Activated T-cell treated with anti-CD3 and anti-CD28 coated beads, Interleukin-2, amount 50 U/mL, for 72 hours (primary cell): ENCODE measurements at regions not wholly inside any gene's neighbourhood (a gene's known extent, or its start where the extent isn't known, plus 50 kb on each side); places are given as distances from the start of the nearest gene placed in this dataset.

ENCODE experiments used
- ATAC-seq, 2 donors: fragments of 150-1000 bp; cut with Tn5 transposase; replicated peaks in 1 of 2; 2 replicates each; pipeline ENCODE4 v1.10.0; 2021; ENCODE audit warnings: moderate library complexity in 2 of 2, mild to moderate bottlenecking in 1 of 2
- DNase-seq, 2 donors: peaks; one replicate each; pipeline ENCODE4 v3.0.0; 2021 to 2022; ENCODE audit warnings: mixed read lengths in 1 of 2
- H3K27ac Mint-ChIP-seq: one replicate; pipeline ENCODE4 v1.8.0; 2022; ENCODE audit warnings: mild to moderate bottlenecking, moderate library complexity, mixed read lengths
- H3K27me3 Mint-ChIP-seq: one replicate; pipeline ENCODE4 v1.8.0; 2022; ENCODE audit warnings: low read depth, mixed read lengths
- H3K36me3 Mint-ChIP-seq, 2 donors: one replicate each; pipeline ENCODE4 v1.8.0; 2022; ENCODE audit warnings: mixed read lengths in 2 of 2, mild to moderate bottlenecking in 1 of 2; ENCODE audit not compliant: insufficient read depth in 2 of 2
- H3K4me1 Mint-ChIP-seq: one replicate; pipeline ENCODE4 v1.8.0; 2022; ENCODE audit warnings: low read depth, mixed read lengths
- H3K4me3 Mint-ChIP-seq, 2 donors: one replicate each; pipeline ENCODE4 v1.8.0; 2022; ENCODE audit warnings: mild to moderate bottlenecking in 2 of 2, mixed read lengths in 2 of 2, moderate library complexity in 2 of 2
- H3K9me3 Mint-ChIP-seq, 2 donors: one replicate each; pipeline ENCODE4 v1.8.0; 2022; ENCODE audit warnings: mixed read lengths in 2 of 2

DNA sequence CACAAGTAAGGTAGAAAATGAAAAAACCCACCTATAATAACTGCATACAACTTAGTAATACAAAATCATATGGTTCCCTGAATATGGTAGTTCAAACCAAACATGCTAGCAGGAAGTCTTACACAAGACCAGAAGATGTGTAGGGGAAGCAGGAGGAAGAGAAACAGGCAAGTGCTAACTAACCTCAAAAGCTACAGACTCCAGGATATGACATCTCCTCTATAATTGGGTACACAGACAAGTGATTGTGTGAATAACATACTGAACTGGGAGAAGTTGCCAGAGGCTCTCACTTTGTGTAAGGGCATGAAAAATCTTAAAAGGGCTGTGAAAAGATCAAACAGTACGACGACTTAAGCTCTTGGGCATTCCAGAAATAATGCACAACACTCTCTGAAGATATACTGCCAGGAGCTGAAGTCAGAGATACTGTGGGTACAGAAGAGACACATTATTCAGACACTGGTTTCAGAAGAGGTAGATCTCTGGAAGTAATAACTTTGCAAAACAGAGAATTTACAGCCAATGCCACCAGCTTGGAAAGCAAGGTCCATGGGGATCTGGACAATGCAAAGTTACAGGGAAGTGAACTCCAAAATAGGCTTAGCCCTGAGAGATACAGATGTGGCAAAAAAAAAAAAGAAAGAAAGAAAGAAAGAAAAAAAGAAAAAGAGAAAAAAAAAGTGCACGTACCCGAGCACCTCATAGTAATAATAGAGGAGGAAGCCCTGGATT lies 767.2 kb downstream of the TNS3 start:
- Mint-ChIP-seq H3K4me3 (no peak overlapping the region), H3K4me1 (no peaks in the 10 kb centered on the region), H3K27me3 (no peaks in the 10 kb centered on the region), H3K9me3 (peaks cover 0 to 9% of the 10 kb centered on the region in 2 donors), H3K27ac (no peak overlapping the region), H3K36me3 (no peaks in the 10 kb centered on the region)
- DNase-seq (no peak), ATAC-seq (no peak)

DNA sequence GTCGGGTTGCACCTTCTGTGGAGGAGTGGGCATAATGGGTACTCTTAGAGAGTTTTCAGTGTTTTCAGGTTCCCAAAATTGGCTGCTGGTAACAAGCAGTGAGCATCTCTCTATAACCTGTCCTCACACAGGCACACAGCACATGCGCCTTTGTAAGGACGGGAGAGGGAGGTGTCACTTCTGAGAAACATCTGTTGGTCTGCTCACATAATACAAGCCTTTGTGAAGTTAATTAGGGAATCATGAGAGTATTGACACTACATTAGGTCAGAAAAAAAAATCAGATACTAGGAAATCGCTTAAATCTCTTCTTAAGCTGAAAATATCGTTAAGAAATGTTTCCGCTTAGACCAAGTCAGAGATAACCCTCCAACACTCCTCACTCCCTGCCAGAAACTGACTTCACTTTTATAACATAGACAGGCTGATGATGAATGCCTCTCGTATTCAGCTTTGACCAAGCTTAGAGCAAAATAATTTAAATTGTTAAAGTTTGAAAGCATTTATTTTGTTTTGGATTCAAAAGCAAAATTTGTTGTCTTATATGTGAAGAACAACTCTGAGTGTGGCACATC lies 769.7 kb downstream of the TNS3 start:
- DNase-seq, result no peak
- Mint-ChIP-seq H3K27me3 (no peaks in the 10 kb centered on the region), H3K4me3 (no peak overlapping the region), H3K9me3 (peaks cover 7% of the 10 kb centered on the region in 2 donors), H3K27ac (no peak overlapping the region), H3K4me1 (no peaks in the 10 kb centered on the region), H3K36me3 (peaks cover 0 to 2% of the 10 kb centered on the region in 2 donors)
- no peak for ATAC-seq

DNA sequence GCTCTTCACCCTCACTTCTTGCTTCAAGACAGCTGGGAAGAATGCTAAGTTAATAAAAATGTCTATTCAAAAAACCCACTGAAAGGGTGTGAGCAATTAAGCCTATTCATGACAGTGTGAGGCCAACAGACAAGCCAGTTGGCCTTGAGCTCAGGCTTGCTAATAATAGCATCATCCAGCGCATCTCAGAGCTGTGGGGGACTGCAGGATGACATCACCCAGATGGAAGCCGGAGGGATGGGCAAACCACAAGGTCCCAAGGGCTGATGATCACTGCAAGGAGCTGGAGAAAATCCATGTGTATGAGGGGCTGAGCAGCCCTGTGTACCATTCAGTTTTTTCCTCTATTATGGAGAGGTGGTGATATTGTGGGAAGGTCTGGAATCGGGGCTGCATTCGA lies 770.4 kb downstream of the TNS3 start:
- DNase-seq, result no peak
- H3K4me1 Mint-ChIP-seq, result no peaks in the 10 kb centered on the region

GRCh38 chr7:46810986-46811385 lies 770.9 kb downstream of the TNS3 start:
- Mint-ChIP-seq H3K36me3 (peaks cover 0 to 2% of the 10 kb centered on the region in 2 donors), H3K27me3 (no peaks in the 10 kb centered on the region), H3K27ac (no peak overlapping the region), H3K4me3 (no peak overlapping the region), H3K4me1 (no peaks in the 10 kb centered on the region), H3K9me3 (peaks cover 7 to 10% of the 10 kb centered on the region in 2 donors)
- ATAC-seq (no peak), DNase-seq (no peak)

More for the DNA sequence above, 770.4 kb downstream of the TNS3 start:
- Mint-ChIP-seq H3K27ac (no peak overlapping the region), H3K4me3 (no peak overlapping the region), H3K9me3 (peaks cover 7 to 10% of the 10 kb centered on the region in 2 donors), H3K36me3 (peaks cover 0 to 2% of the 10 kb centered on the region in 2 donors), H3K27me3 (no peaks in the 10 kb centered on the region)
- ATAC-seq, result no peak

DNA sequence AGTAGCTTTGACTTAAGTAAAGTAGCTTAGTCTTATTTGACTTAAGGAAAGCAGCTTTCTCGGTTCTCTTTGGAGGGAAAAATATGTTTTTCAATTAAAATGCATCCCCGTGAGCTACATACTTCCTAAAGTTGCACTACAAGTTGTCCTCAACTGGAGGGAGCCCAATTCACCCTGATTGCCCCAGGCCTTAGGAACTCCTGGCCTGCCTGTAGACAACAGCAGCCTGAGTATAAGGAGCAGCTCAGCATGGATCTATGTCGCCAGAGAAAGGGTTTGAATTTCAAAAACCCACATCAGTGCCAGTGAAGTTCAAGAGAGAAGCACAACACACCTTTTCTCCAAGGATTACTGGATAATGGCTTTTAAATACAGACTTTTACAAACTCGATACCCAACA lies 772.0 kb downstream of the TNS3 start:
- Mint-ChIP-seq H3K9me3 (peaks cover 7 to 12% of the 10 kb centered on the region in 2 donors), H3K4me3 (no peak overlapping the region), H3K27ac (no peak overlapping the region), H3K4me1 (no peaks in the 10 kb centered on the region), H3K36me3 (peaks cover 0 to 3% of the 10 kb centered on the region in 2 donors), H3K27me3 (no peaks in the 10 kb centered on the region)
- no peak for ATAC-seq
- DNase-seq, result no peak

DNA sequence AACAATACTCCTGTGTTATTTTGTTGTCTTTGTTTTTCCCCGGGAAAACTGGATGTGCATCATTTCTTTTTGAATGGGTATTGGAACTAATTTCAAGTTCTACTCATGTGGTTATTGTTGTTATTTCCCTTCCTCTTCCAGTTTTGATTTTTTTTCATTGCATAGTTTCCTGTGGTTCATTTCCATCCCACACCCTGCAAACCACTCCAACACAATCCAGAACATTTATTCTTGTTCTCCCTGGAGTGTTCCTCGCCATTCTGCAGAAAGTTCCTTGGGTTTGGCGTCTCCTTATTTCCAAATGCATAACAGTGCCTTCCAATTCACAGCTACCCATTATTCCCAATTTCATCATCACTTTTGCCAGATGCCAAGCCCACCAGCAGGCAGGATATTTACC lies 775.1 kb downstream of the TNS3 start:
- no peaks in the 10 kb centered on the region for H3K27me3 Mint-ChIP-seq
- H3K9me3 Mint-ChIP-seq, result peaks cover 7 to 12% of the 10 kb centered on the region in 2 donors
- no peaks in the 10 kb centered on the region for H3K4me1 Mint-ChIP-seq
- DNase-seq (no peak), ATAC-seq (no peak)
- peaks cover 0 to 4% of the 10 kb centered on the region in 2 donors for H3K36me3 Mint-ChIP-seq
- H3K4me3 Mint-ChIP-seq, result no peak overlapping the region
- no peak overlapping the region for H3K27ac Mint-ChIP-seq

DNA sequence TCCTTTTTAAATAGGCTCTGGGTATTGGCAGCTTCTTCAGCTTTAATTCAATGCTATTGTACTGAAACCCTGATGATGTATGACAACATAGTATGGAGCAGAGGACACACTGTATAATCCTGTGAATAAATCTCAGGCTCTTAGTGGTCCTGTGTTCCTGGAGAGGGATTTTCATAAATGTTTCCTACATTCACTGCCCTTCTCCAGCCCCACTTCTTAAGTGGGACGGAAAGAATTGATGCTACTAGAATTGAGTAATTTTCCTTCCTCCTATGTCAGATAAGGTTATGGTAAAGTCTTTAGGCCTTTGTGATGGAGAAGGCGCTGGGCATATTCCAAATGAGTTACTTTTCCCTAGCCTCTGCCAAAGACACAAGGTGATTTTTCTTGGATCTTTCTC lies 779.4 kb downstream of the TNS3 start:
- Mint-ChIP-seq H3K27me3 (no peaks in the 10 kb centered on the region), H3K9me3 (peaks cover 0 to 12% of the 10 kb centered on the region in 2 donors), H3K4me3 (no peak overlapping the region), H3K36me3 (peaks cover 0 to 2% of the 10 kb centered on the region in 2 donors), H3K4me1 (no peaks in the 10 kb centered on the region), H3K27ac (no peak overlapping the region)
- no peak for ATAC-seq
- no peak for DNase-seq

DNA sequence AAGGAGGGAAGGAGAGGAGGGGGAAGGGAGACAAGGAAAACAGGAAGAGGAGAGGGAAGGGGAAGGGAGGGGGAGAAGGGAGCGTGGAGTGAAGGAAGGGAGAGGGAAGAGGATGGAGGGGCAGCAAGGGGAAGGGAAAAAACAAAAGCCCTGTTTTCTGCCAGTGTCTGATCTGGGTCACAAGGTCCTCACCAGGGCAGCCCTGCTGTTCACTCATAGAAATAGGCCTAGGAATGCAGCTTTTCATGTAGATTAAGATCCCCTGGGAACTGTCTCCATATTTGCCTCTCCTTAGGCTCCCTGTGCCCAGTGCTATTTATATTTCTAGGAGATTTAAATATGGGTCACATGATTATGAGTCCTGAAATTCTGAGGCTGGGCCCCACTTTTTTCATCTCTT lies 790.7 kb downstream of the TNS3 start:
- DNase-seq, result no peak
- Mint-ChIP-seq H3K27ac (no peak overlapping the region), H3K4me3 (no peak overlapping the region), H3K4me1 (no peaks in the 10 kb centered on the region), H3K36me3 (no peaks in the 10 kb centered on the region), H3K27me3 (no peaks in the 10 kb centered on the region), H3K9me3 (peaks cover 4 to 5% of the 10 kb centered on the region in 2 donors)
- ATAC-seq, result no peak

DNA sequence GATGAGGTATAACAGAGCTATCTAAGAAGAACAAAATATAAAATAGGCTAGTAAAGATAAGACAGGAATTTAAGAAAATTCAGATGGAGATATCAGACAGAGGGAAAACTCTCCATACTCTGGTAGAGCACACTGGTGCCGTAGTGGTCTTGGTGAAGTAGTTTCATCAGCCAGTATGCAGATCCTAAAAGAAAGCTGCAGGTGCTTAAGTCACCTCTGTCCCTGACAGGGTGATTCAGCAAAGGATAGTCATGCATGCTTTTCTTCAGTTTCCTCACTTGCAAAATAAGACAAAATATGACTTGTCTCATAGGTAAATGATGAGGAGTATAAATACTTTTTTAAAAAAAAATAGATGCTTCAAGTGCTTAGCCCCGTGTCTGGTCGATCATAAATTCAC lies 794.9 kb downstream of the TNS3 start:
- H3K27me3 Mint-ChIP-seq, result no peaks in the 10 kb centered on the region
- ATAC-seq, result no peak

GRCh38 chr7:46786221-46786954 lies 795.5 kb downstream of the TNS3 start:
- H3K4me1 Mint-ChIP-seq, result no peaks in the 10 kb centered on the region
- no peak overlapping the region for H3K4me3 Mint-ChIP-seq
- DNase-seq, result no peak
- ATAC-seq, result no peak
- no peaks in the 10 kb centered on the region for H3K36me3 Mint-ChIP-seq
- no peak overlapping the region for H3K27ac Mint-ChIP-seq
- H3K27me3 Mint-ChIP-seq, result no peaks in the 10 kb centered on the region
- H3K9me3 Mint-ChIP-seq, result peaks cover 1 to 2% of the 10 kb centered on the region in 2 donors

More for the DNA sequence above, 794.9 kb downstream of the TNS3 start:
- no peaks in the 10 kb centered on the region for H3K4me1 Mint-ChIP-seq
- H3K4me3 Mint-ChIP-seq, result no peak overlapping the region
- no peak overlapping the region for H3K27ac Mint-ChIP-seq
- peaks cover 1 to 2% of the 10 kb centered on the region in 2 donors for H3K9me3 Mint-ChIP-seq
- no peaks in the 10 kb centered on the region for H3K36me3 Mint-ChIP-seq
- DNase-seq, result no peak

- H3K27me3 Mint-ChIP-seq, result no peaks in the 10 kb centered on the region
- H3K27ac Mint-ChIP-seq, result no peak overlapping the region
- H3K9me3 Mint-ChIP-seq, result peaks cover 1% of the 10 kb centered on the region in 2 donors
- no peaks in the 10 kb centered on the region for H3K4me1 Mint-ChIP-seq
- ATAC-seq (no peak), DNase-seq (no peak)
- no peaks in the 10 kb centered on the region for H3K36me3 Mint-ChIP-seq
- H3K4me3 Mint-ChIP-seq, result no peak overlapping the region
These were observed 797.2 kb downstream of the TNS3 start for GRCh38 chr7:46784732-46785131.

- Mint-ChIP-seq H3K4me3 (no peak overlapping the region), H3K27me3 (no peaks in the 10 kb centered on the region), H3K36me3 (no peaks in the 10 kb centered on the region), H3K4me1 (no peaks in the 10 kb centered on the region), H3K9me3 (peaks cover 6 to 7% of the 10 kb centered on the region in 2 donors), H3K27ac (no peak overlapping the region)
- DNase-seq (no peak), ATAC-seq (no peak)
These were observed 799.9 kb downstream of the TNS3 start for GRCh38 chr7:46781901-46782439.

DNA sequence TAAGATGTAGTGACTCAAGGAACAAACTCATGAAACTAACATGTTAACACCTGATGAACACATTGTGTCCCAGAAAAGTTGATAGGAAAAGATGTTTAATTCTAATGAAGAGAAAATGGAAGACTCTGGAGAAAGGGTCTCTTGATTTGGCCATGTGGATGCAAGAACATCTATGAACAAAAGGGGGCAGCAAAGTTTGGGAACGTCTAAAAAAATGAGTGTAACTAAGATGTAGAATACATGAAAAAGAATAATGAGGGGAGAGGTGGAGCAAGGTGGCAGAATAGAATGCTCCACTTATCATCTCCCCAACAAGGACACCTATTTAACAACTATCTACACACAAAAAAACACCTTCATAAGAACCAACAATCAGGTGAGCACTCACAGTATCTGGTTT lies 805.1 kb downstream of the TNS3 start:
- no peak for DNase-seq
- no peaks in the 10 kb centered on the region for H3K36me3 Mint-ChIP-seq
- no peak overlapping the region for H3K27ac Mint-ChIP-seq
- H3K9me3 Mint-ChIP-seq, result peaks cover 6 to 13% of the 10 kb centered on the region in 2 donors
- H3K4me1 Mint-ChIP-seq, result no peaks in the 10 kb centered on the region
- no peak overlapping the region for H3K4me3 Mint-ChIP-seq
- ATAC-seq, result no peak
- H3K27me3 Mint-ChIP-seq, result no peaks in the 10 kb centered on the region
